Endothelial cell of umbilical vein (primary cell): ENCODE measurements at regions not wholly inside any gene's neighbourhood (a gene's known extent, or its start where the extent isn't known, plus 50 kb on each side); places are given as distances from the start of the nearest gene placed in this dataset.

Experiments used
- BruUV-seq: library from RNA; stranded (reverse); fragments of 400-500 nt; replicated peaks from 2 replicates; lab custom pipeline; 2021; lab: Mats Ljungman, UMichigan
- CTCF ChIA-PET: fragments of 300-600, 350-600 bp; sonication (Branson Sonifier 250); formaldehyde crosslinking; loops from one replicate; lab custom pipeline; 2021; ENCODE audit warnings: antibody characterized with exemption, inconsistent platforms; lab: Charles Lee
- POLR2A ChIA-PET: fragments of 300-600, 350-600 bp; sonication (Branson Sonifier 250); formaldehyde crosslinking; loops from one replicate; lab custom pipeline; 2021; ENCODE audit warnings: antibody characterized with exemption, inconsistent platforms; lab: Charles Lee
- DNase-seq: peaks from one replicate; pipeline ENCODE4 v3.0.0-alpha.2; 2011; ENCODE audit warnings: low read depth, low spot score
- FAIRE-seq: peaks from 2 replicates; lab custom pipeline; 2011; peaks lifted over from hg19 to GRCh38; lab: Jason Lieb, UNC
- H2AFZ ChIP-seq: 2 replicates; pipeline ENCODE4 v1.6.0; 2012; ENCODE audit warnings: low read depth, low read length, control low read depth, inconsistent platforms
- H3K27ac ChIP-seq: 2 replicates; pipeline ENCODE4 v1.5.1; 2011; ENCODE audit warnings: low read depth, mild to moderate bottlenecking, control low read depth, low read length, moderate library complexity; ENCODE audit not compliant: insufficient read depth
- H3K27me3 ChIP-seq, 2 experiments: 2 replicates each; pipeline versions ENCODE4 v1.6.0 to v1.6.1; 2011; ENCODE audit warnings: low read length in 2 of 2, mixed read lengths in 1 of 2; ENCODE audit not compliant: control insufficient read depth in 2 of 2, insufficient read depth in 2 of 2
- H3K36me3 ChIP-seq, 2 experiments: 2 replicates in 1 of 2; 3 replicates in 1 of 2; pipeline ENCODE4 v1.5.1; 2011; ENCODE audit warnings: low read length in 2 of 2, mild to moderate bottlenecking in 1 of 2, moderate library complexity in 1 of 2; ENCODE audit not compliant: control insufficient read depth in 2 of 2, insufficient read depth in 2 of 2; ENCODE audit errors: extremely low read depth in 1 of 2
- H3K4me1 ChIP-seq: 3 replicates; pipeline ENCODE4 v1.5.1; 2011; ENCODE audit warnings: mild to moderate bottlenecking, low read length; ENCODE audit not compliant: control insufficient read depth, insufficient read depth; ENCODE audit errors: extremely low read depth
- H3K4me2 ChIP-seq: 2 replicates; pipeline ENCODE4 v1.6.1; 2011; ENCODE audit warnings: low read length, control low read depth, mixed read lengths; ENCODE audit not compliant: insufficient read depth
- H3K4me3 ChIP-seq, 3 experiments: fragments of 200-600 bp in 1 of 3; sonication (generic), shearing (Covaris generic) in 1 of 3; replicated peaks in 1 of 3; 2 replicates each; pipeline ENCODE4 v1.5.1; 2011 to 2016; ENCODE audit warnings: control low read depth in 3 of 3, low read length in 3 of 3, mild to moderate bottlenecking in 2 of 3, inconsistent platforms in 1 of 3, low read depth in 1 of 3, moderate library complexity in 1 of 3; ENCODE audit not compliant: insufficient read depth in 1 of 3
- H3K79me2 ChIP-seq: 2 replicates; pipeline ENCODE4 v1.6.0; 2012; ENCODE audit warnings: low read length, inconsistent platforms; ENCODE audit not compliant: control insufficient read depth, insufficient read depth
- H3K9ac ChIP-seq: replicated peaks from 2 replicates; pipeline ENCODE3; 2011; ENCODE audit warnings: low read length, control low read depth; ENCODE audit not compliant: insufficient read depth; ENCODE audit errors: extremely low read depth
- H3K9me1 ChIP-seq: replicated peaks from 3 replicates; pipeline ENCODE4 v1.6.0; 2011; ENCODE audit warnings: mild to moderate bottlenecking, low read length; ENCODE audit not compliant: control insufficient read depth, insufficient read depth; ENCODE audit errors: extremely low read depth
- H3K9me3 ChIP-seq: replicated peaks from 2 replicates; pipeline ENCODE4 v1.5.1; 2012; ENCODE audit warnings: low read length, inconsistent platforms; ENCODE audit not compliant: control insufficient read depth, insufficient read depth
- H4K20me1 ChIP-seq: replicated peaks from 2 replicates; pipeline ENCODE3; 2011; ENCODE audit warnings: mild to moderate bottlenecking, low read length; ENCODE audit not compliant: control insufficient read depth, insufficient read depth; ENCODE audit errors: extremely low read depth
- EZH2 ChIP-seq: IDR thresholded peaks from 2 replicates; pipeline ENCODE4 v1.6.1; 2012; ENCODE audit warnings: borderline replicate concordance, low read depth, mild to moderate bottlenecking, moderate library complexity, low read length, inconsistent platforms; ENCODE audit not compliant: severe bottlenecking
- FOS ChIP-seq: IDR thresholded peaks from 2 replicates; pipeline ENCODE4 v1.6.1; 2011; ENCODE audit warnings: mild to moderate bottlenecking, low read length, moderate library complexity, borderline replicate concordance; ENCODE audit not compliant: insufficient read depth
- GATA2 ChIP-seq: IDR thresholded peaks from 2 replicates; pipeline ENCODE4 v1.7.0; 2011; ENCODE audit warnings: low read depth, mild to moderate bottlenecking, moderate library complexity, mixed read lengths, low read length; ENCODE audit not compliant: insufficient read length, insufficient read depth
- JUN ChIP-seq: IDR thresholded peaks from 2 replicates; pipeline ENCODE4 v1.6.1; 2011; ENCODE audit warnings: borderline replicate concordance, low read depth; ENCODE audit not compliant: insufficient read length, insufficient read depth
- MYC ChIP-seq: IDR thresholded peaks from one replicate; pipeline ENCODE4 v1.6.1; 2011; ENCODE audit warnings: mild to moderate bottlenecking, low read depth, low read length
- POLR2A ChIP-seq: IDR thresholded peaks from 2 replicates; pipeline ENCODE4 v1.6.1; 2012; ENCODE audit warnings: low read depth, mild to moderate bottlenecking, control low read depth, low read length
- POLR2AphosphoS5 ChIP-seq: IDR thresholded peaks from 2 replicates; pipeline ENCODE4 v1.6.1; 2012; ENCODE audit warnings: low read depth, mild to moderate bottlenecking, control low read depth, low read length, moderate library complexity; ENCODE audit not compliant: insufficient read depth
- dilution Hi-C: fragments of 300-500 bp; cut with MboI; formaldehyde crosslinking; loops from one replicate; pipeline ENCODE4 v1.15.0; 2019; ENCODE audit warnings: low sequenced_read_pairs; ENCODE audit not compliant: extremely low pct_ligation_motif_present
- intact Hi-C: fragments of 100-400 bp; cut with micrococcal nuclease; formaldehyde crosslinking; loops from one replicate; pipeline ENCODE4 v1.10.0; 2022
- TF ChIP-seq, protein P1 (sequence below): IDR thresholded peaks from 2 replicates; pipeline ENCODE4 v1.6.1; 2011; ENCODE audit not compliant: insufficient read depth, insufficient read length
- TF ChIP-seq, protein P2 (sequence below), 2 donors: IDR thresholded peaks; 1 replicate in 1 of 2; 2 replicates in 1 of 2; pipeline ENCODE4 v1.5.1; 2011; ENCODE audit warnings: low read length in 2 of 2, mild to moderate bottlenecking in 2 of 2, moderate library complexity in 2 of 2, control low read depth in 1 of 2, inconsistent platforms in 1 of 2, low read depth in 1 of 2; ENCODE audit not compliant: insufficient read depth in 1 of 2; ENCODE audit errors: extremely low read depth in 1 of 2

GRCh38 chr11:115657586-115657985 is 153.4 kb upstream of the CADM1 start:
- H3K36me3 ChIP-seq, result no peaks in the 10 kb centered on the region
- POLR2A ChIA-PET, result no interaction called here
- intact Hi-C loops, result no loop called here
- H2AFZ ChIP-seq, result no peak overlapping the region
- H3K4me3 ChIP-seq, result no peak overlapping the region
- CTCF ChIA-PET, result no interaction called here
- H3K27ac ChIP-seq, result no peak overlapping the region
- H3K9me1 ChIP-seq, result no peaks in the 10 kb centered on the region
- BruUV-seq, result no TSS peak
- no peaks in the 10 kb centered on the region for H3K4me1 ChIP-seq
- TF ChIP-seq JUN (no peak), POLR2AphosphoS5 (no peak), MYC (no peak), POLR2A (no peak), GATA2 (no peak), EZH2 (no peak), FOS (no peak)
- TF ChIP-seq, protein P1, sequence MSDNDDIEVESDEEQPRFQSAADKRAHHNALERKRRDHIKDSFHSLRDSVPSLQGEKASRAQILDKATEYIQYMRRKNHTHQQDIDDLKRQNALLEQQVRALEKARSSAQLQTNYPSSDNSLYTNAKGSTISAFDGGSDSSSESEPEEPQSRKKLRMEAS, result no peak
- TF ChIP-seq, protein P2, sequence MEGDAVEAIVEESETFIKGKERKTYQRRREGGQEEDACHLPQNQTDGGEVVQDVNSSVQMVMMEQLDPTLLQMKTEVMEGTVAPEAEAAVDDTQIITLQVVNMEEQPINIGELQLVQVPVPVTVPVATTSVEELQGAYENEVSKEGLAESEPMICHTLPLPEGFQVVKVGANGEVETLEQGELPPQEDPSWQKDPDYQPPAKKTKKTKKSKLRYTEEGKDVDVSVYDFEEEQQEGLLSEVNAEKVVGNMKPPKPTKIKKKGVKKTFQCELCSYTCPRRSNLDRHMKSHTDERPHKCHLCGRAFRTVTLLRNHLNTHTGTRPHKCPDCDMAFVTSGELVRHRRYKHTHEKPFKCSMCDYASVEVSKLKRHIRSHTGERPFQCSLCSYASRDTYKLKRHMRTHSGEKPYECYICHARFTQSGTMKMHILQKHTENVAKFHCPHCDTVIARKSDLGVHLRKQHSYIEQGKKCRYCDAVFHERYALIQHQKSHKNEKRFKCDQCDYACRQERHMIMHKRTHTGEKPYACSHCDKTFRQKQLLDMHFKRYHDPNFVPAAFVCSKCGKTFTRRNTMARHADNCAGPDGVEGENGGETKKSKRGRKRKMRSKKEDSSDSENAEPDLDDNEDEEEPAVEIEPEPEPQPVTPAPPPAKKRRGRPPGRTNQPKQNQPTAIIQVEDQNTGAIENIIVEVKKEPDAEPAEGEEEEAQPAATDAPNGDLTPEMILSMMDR (IDR thresholded peaks at IDR 0.05; ENCODE audit: extremely low read depth in 1 of 2, insufficient read depth in 1 of 2, low read depth in 1 of 2, low read length in 2 of 2), result no peak
- FAIRE-seq (no peak), DNase-seq (no peak)
- H3K9ac ChIP-seq, result no peak overlapping the region
- no peaks in the 10 kb centered on the region for H3K79me2 ChIP-seq
- dilution Hi-C loops, result no loop called here
- peaks cover 0 to 3% of the 10 kb centered on the region in 2 experiments for H3K27me3 ChIP-seq
- no peaks in the 10 kb centered on the region for H4K20me1 ChIP-seq
- no peaks in the 10 kb centered on the region for H3K9me3 ChIP-seq
- no peak overlapping the region for H3K4me2 ChIP-seq
